Fibroblast of upper back skin (primary cell): ENCODE measurements at regions not wholly inside any gene's neighbourhood (a gene's known extent, or its start where the extent isn't known, plus 50 kb on each side); places are given as distances from the start of the nearest gene placed in this dataset.
A peak's percentile ranks its signal among the peaks of the same experiment; 100 is the strongest.
"Not testable (repeated sequence)": the region's sequence is repeated elsewhere in the genome, so short reads cannot be mapped to it uniquely, and the experiment has no call there.

Experiments
- DNase-seq: peaks from one replicate; pipeline ENCODE4 v3.0.0-alpha.2; 2013

DNA sequence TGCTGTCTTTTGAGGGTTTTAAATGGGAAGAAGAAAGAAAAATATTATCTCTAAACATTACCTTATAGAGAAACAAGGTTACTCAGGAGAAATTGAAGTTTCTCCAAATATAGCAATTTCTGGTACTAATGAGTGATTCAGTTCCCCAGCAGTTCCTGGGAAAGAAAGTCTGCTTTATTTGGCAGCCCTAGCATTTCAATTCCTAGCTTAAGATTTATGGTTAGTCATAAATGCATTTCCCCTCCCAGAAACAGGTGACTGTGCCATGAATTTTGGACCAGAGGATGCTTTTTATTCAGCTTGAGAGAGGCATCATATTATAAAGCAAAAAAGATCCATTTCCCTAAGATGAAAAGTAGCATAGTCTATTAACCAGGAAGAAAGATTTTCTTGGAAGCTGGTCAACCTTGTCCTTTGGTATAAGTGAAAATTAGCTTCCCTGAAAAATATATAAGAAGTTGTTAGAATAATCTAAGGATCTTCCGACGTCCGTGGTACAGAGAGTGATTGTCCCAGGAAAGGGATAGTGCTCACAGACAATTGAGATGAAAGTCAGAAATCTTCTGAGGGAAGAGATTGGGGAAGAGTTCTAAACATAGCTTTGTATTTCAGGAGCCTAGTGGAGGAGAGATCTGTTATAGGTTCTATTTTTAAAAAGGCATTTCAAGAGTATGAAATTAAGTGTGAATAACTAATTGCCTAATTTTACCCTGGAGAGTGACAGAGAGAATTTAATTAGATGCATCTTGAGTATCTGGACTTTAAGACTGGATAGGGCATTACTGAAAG, 164.9 kb downstream of the ESM1 start:
- peak; percentile 75 for DNase-seq

DNA sequence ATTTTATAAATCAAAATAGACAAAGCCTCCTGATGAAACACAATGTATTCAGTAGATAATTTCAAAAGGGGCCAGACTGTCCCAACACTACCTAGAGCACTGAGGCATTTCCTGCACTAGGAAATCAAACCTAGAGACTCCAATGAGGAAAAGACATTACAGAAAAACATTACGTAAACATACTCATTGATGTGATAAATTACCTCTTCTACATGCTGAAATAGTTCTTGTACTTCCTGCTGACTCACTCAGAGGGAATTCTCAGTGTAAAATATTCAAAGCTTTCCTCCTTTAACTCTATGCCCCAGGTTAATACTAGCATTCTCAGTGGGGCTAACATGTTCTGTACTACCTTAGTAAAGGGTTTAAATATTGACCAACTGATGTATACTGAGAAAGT, 178.0 kb downstream of the ESM1 start:
- peak; percentile 87 for DNase-seq

DNA sequence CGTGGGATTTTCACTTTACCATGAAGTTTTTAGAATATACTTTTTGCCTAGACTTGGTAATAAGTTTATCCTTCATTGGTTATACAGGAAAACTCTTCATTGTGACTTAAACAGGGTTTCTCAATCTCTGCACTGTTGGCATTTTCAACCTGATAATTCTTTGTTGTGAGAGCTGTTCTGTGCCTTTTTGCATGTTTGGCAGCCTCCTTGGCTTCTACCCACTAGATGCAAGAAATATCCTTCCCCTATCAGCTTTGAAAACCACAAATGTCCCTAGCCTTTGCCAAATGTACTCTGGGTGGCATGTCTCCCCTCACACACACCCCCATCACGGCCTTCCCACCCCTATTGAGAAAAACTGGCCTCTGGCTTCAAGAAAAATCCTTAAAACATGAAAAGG, 180.9 kb downstream of the ESM1 start:
- no peak for DNase-seq

DNA sequence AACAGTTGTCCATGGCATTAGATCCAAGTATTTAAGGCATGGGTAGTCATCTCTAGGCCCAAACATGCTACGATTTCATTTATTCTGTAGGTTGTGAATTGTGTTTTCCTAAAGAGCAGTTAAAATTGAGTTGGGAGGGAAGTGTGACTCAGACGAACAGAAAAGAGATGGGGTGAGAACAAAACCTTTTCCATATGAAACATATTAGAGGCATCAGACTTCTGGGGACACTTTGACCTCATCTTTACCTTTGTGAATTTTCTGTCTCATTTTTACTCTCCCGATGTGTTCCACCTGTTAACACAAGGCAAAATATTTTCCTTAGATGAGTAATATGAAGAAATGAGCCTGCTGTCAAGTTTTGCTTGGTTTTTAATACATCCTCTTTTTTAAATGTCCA, 181.3 kb downstream of the ESM1 start:
- DNase-seq, result peak; percentile 61

DNA sequence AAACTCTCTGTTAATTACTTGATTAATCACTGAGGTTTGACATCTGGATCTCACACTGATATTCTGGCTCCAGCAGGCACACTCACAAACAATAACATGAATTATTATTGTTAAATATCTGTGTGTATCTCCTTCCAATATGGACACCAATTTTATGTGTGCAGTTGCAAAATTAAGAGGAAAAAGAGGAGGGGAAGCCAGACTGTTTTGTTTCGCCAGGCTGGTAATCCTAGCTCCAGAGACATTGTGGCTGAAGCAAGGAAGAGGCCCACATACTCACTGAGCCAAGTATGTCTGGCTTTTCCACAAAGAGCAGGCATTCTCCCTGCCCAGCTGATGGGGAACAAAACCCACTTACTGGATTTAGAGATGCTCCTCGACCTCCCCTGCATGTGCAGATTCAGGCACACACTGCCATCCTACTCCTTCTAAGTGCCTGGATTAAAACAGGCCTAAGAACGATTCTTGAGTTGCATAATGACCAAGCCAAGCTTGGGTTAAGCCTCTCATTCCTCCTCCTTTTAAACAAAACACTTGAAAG, 181.9 kb downstream of the ESM1 start:
- peak; percentile 61 for DNase-seq

DNA sequence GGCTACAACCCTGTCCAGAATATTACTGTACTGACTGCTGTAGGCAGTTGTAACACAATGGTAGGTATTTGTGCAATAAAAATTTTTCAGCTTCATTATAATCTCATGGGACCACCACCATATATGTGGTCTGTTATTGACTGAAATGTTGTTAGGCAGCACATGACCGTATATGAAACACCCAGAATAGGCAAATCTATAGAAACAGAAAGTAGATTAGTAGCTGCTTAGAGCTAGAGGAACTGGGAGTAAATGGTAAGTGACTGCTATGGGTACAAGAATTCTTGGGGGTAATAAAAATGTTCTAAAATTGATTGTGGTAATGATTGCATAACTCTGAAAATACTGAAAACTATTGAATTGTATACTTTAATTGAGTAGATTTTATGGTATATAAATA, 185.7 kb downstream of the ESM1 start:
- no peak for DNase-seq

DNA sequence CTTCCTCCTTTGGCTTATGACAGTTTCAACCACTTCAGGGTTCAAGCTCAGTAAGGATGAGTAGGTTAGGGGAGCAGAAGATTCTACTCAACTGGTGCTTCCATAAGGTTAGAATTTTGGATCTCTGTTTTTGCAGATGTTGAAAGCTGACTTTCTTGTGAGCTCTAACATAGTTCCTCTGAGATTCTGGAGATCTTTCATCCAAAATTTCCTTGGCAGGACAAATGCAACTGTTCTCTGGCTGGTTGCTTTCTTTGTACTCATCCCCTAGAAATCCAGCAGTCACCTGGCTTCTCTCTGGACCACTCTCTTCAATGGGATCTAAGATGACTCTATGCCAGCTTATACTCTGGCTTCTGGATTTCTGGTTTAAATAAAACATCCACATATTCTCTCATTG, 189.6 kb downstream of the ESM1 start:
- no peak for DNase-seq

DNA sequence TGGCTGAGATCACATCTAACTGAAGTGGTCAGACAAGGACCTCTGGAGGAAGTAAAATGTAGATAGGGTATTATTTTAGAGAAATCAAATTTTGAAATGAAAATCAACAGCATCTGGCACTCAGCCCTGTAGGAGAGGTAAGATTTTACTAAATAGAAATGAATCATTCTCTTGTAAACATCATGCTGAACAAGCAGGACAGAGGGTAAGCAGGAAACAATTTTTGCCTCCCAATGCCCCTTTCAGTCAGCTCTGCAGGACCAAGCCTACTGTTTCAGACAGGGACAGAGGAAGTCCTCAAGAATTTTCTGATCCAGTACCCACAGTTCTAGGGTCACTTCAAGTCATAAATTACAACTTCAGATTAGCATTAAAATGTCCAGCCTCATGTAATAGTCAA, 190.1 kb downstream of the ESM1 start:
- no peak for DNase-seq

DNA sequence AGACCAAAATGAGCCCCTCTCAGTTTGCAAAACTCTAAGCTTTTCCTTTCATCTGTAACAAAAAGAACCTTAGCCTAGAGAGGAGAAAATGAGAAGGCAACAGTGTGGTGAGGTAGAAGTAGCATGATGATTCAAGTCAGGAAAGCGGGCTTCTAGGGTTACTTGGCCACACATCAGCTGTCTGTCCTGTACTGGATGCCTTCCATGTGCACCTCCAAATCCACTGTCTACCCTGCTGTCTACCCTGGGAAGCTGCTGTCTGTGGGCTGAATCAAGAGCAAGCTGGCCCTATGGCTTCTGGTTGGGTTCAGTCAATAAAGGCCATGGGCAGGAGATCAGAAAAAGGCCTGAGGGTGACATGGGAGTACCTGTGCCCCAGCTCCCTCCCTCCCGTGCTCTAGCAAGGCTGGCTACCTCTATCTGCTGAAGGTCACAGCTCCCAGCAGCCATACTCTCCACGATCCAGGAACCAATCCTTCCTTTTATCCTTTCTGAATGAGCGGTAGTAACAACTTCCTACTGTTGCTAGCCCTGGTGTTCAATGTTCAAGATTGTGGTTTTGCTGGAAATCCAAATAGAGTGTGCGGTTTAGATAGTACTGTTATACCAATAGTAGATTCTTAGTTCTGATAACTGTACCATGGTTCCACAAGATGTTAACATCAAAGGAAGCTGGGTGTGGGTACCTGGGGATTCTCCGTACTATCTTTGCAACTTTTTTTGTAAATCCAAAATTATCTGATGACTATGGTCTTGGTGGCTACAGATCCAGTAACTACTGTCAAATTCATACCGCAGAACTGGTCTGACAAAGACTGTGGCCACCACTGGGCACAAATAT, 191.0 kb downstream of the ESM1 start:
- DNase-seq, result no peak

DNA sequence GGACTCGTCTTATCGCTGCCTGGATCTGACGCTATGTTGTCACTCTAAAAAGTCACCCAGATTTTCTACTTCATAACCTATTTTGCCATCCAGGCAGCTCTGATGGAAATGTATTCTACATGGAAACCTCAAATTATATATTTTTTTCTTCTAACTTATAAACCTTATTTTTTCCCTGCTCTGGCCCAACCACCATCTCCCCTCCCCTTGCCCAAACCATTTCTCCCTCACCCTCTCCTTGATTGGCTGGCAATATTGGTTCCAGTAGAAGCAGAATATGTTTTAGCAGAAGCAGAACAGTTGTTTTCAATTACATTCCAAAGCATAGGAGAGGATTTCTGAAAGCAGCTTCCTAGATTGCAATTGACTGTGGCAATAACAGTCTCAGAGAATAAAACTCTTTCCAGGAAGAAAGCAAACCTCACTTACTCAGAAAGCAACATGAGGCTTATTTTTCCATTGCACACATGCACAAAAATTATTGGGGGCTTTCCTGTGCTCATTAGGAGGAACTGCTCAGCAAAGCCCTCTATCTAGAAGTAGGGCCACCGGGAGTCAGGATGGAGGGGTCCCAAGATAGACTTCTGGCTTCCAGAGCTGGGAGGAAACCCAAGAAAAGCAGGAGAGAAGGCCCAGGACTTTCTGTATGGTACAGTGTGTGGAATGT, 191.8 kb downstream of the ESM1 start:
- DNase-seq, result peak; percentile 31

DNA sequence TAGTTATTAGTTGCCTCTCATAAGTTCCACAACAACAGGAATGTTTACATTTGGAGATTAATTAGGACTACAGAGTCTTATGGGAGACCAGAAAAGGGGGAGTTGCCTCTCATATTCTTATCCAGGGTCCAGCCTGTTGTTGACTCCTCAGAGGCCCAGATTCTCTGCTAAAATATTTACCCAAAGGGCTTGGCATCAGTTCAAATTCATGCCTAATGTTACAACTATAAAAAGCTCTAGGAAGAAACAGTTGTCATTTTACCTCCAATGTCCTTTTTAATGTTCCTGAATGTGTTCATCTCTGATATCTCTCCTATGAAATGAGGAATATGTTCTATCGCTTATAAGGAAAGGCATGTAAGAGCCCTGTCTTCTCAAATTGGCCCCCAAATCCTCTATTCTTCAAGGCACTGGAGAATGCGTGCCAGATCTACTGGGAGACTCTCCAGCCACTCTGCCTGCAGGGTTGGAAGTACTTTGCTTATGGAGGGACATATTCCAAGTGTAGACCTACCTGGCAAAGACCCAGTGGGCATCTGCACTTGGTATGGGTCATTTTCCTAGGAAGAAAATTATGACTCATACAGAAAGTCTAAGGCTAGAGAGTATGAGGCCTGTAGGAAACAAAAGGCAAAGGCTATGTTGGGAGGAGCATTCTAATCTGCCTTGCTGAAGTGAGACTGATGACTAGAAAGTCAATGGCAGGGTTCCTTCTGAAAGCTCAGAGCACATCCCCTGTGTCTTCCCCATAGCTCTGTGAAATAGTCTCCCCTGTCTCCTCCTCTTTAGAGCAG, 192.6 kb downstream of the ESM1 start:
- DNase-seq, result peak; percentile 7

DNA sequence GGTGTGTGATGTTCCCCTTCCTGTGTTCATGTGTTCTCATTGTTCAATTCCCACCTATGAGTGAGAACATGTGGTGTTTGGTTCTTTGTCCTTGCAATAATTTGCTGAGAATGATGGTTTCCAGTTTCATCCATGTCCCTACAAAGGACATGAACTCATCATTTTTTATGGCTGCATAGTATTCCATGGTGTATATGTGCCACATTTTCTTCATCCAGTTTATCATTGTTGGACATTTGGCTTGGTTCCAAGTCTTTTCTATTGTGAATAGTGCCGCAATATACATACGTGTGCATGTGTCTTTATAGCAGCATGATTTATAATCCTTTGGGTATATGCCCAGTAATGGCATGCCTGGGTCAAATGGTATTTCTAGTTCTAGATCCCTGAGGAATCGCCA, 197.5 kb downstream of the ESM1 start:
- DNase-seq, result not testable (repeated sequence)

DNA sequence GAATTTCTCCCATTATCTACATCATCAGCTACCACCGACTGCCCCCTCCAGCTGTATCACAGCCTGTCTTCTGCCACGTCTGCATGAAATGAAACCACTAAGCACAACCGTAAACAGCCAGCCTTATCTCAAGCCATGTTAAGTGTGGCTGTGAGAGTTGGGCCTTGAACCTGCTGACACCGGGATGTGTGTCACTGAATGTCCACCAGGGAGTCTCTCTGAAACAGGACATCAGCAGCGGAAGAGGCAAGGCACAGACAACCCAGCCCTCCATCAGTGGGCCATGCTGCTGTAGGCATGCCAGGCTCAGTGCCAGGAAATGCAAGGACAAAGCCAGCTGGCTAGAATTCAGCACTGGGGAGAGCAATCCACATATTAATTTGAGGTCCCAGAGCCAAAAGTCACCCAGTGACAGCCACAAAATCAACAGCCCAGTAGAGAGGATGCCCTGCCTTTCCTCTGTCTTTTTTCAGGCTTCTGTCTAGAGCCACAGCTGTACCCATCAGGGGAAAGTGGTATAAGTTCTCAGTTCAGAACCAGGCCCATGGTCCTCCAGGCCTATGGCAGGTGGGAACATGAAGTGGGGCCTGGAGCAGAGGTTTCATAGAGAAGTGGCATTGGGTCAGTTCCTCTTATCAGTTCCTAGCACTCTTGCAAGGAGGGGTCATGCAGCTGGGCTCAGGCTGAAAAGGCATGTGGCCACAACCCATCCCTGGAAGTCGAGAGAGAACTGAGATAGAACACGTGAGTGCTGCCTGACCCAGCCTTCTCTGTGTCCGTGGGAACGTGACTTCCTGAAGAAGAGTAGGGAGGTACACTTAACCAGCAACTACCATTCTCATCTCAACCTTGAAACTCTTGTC, 199.4 kb downstream of the ESM1 start:
- peak; percentile 28 for DNase-seq

DNA sequence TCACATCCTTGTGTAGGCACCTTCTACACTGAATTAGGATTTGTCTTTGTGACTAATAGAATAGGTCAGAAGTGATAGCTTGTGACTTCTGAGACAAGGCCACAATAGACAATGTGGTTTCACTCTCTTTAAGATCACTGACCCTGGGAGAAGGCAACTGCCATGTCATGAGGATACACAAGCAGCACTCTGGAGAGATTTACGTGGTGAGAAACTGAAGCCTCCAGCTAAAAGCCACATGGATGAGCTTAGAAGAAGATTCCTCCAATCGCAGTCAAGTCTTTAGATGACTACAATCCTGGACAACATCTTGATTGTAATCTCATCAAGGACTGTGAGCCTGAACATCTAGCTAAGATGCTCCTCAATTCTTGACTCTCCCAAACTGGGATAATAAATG, 206.6 kb downstream of the ESM1 start:
- no peak for DNase-seq

DNA sequence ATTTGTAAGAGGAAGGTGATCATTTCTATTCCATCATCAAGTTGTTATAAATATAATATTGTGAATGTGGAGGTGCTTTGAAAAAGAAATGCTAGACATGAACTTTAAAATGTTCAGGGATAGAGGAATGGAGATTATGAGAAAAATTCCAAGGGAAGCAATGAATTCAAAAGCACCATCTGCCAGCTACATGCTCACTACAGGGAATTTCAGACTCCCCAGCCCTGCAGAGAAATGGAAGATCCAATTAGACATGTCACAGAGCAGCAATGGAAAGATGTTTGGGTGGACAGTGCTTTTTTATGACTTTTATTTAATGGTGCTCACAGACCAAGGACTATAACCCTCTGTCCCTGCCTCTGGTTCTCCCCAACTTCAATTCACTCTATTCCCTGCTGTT, 209.7 kb downstream of the ESM1 start:
- DNase-seq, result no peak

DNA sequence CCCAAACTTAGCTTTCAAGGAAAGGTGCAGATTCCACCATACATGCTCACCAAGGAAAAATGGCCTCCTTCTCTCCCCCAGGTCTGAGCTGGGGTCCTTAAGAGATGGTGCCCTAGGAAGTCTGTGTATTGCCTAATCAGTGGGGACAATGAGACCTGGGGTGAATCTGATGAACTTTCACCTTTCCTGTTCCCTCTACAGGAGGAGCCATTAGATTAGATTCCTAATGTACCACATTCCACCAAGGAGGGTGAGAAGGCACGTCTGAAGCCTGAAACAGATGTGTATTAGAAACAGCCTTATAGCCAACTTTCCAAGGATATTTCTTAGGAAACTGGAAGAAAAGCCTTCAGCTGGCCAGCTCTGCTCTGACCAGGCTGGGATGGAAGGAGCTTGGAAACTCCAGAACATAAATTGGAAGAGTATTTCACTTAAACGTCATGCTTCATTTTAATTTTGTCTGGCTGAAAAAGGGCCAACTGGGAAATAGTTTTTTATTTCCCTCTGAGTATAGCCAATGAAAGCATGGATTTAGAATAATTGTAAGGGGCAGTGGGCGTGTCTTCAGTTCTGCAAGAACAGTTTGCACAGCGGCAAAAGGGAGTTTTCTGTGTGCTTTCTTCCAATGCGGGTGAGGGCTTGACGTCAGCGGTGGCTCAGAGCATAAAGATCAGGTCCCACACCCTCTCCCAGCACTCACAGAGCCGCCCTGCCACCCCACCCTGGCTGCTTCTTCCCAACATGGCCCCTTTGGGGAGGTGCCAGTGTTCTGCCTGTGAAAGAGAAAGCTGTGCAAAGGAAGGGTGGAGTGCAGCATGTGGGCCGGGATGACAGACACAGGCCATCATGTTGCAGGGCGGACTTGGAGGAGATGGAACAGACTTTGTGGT, 210.9 kb downstream of the ESM1 start:
- DNase-seq, result peak; percentile 16

DNA sequence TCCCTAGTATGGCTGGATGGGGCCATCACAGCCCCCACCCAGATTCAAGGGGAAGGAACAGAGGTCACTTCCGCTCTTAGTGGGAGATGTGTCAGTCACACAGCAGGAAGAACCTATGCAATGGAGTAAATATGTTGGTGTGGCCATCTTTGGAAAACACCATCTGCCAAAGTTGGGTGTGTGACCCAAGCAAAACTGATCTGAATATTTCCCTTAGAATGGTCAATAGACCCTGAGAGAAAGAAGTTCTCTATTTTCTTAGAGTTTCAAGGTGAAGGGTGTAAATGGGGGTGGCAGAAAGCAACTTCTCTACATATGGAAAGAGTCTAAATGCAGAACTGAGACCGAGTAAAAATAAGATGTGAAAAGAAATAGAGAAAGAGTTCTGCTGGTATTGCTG, 212.7 kb downstream of the ESM1 start:
- no peak for DNase-seq

DNA sequence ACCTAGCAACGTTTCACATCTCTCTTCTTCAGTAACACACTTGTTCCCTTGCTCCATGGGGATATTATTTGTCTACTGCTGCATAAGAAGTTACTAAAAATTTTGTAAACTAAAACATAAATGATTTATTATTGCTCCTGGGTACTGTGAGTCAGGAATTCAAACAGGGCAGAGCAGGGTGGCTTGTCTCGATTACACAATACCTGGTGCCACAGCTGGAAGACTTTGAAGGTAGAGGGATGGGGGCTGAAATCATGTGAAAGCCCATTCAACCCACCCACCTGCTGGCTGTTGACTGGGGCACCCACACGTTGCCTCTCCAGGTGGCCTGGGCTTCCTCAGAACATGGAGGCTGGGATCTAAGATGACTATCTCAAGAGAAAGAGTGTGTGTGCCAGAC, 213.2 kb downstream of the ESM1 start:
- no peak for DNase-seq

DNA sequence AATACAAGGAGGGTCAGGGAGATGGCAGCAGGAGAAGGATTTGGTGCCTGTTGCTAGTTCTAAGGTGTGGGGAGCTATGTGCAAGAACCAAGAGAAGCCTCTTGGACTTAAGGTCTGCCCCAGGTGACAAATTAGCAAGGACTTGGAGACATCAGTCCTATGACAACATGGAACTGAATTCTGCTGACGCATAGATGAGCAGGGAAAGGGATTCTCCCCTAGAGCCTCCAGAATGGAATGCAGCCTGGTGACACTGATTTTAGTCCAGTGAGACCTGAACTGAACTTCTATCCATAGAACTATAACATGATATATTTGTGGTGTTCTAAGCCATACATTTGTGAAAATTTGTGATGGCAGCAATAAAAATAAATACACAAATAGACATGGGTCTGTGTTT, 215.6 kb downstream of the ESM1 start:
- no peak for DNase-seq

DNA sequence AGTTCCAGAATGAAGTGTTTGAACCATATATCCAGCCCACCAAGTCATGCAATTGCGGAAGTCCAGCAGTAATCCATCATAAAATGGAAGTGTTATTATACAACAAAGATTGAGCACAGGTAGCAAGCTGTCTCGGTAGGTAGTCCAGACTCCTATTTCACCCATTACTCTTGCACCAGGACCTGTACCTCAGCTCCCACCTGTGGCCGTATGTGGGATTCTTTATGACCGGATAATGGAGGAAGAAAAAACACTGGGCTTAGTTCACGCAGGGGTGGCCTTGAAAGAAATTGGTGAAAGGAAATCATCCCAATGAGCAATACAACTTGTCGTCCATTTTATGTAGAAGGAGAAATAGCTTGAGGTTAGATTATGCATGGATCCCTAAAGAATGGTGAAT, 216.3 kb downstream of the ESM1 start:
- no peak for DNase-seq

DNA sequence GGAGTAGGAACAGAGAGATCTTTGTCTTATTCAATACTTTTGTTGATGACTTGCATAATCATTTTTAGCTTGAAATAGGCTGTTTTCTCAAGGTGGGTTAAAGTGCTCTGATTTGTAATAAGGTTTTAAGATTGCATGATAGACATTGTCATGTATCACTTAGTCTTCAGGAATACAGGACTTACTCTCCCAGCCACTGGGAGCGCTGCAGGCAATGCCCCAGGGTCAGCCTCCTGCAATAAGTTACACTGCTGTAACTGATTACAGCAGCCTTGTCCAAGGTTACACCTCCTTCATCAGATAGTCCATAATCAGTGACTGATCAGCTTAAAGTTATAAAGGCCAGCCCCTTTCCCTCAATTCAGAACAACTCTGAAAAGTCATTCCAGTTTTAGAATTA, 218.6 kb downstream of the ESM1 start:
- no peak for DNase-seq
